ENCODE measurements at regions not wholly inside any gene's neighbourhood (a gene's known extent, or its start where the extent isn't known, plus 50 kb on each side); places are given as distances from the start of the nearest gene placed in this dataset.

GRCh38 chr4:35342833-35343232 lies 901.5 kb downstream of the ARAP2 start:
- Histone ChIP-seq H3K27ac (ENCODE audit: insufficient read depth, low read length) (no peak overlapping the region), H2AFZ (ENCODE audit: low read length) (no peak overlapping the region), H3K79me2 (ENCODE audit: control insufficient read depth, insufficient read depth, low read length) (no peaks in the 10 kb centered on the region), H3K9me3 (ENCODE audit: control insufficient read depth, insufficient read depth, low read depth, low read length) (no peaks in the 10 kb centered on the region), H3K4me2 (ENCODE audit: extremely low read depth, insufficient read depth, low read length) (no peak overlapping the region), H3K9ac (ENCODE audit: insufficient read depth, low read length) (no peak overlapping the region), H3K36me3 (ENCODE audit: control insufficient read depth, insufficient read depth, low read length) (no peaks in the 10 kb centered on the region), H3K27me3 (ENCODE audit: control insufficient read depth, insufficient read depth, low read length) (no peaks in the 10 kb centered on the region), H3K4me1 (ENCODE audit: control insufficient read depth, extremely low read depth, insufficient read depth, low read length) (no peaks in the 10 kb centered on the region), H4K20me1 (ENCODE audit: control insufficient read depth, extremely low read depth, insufficient read depth, low read length) (no peaks in the 10 kb centered on the region), H3K4me3 (replicated peaks in 1 of 4; ENCODE audit: control extremely low read depth in 1 of 4, insufficient read depth in 1 of 4, low read depth in 3 of 4, low read length in 4 of 4) (no peak overlapping the region)
- no peak for DNase-seq (ENCODE audit: low read depth in 2 of 2)
- no peak for TF ChIP-seq CTCF (conservative IDR thresholded peaks at IDR 0.05 in 1 of 2, IDR thresholded peaks at IDR 0.05 in 1 of 2; ENCODE audit: low read depth in 1 of 2, low read length in 2 of 2)
- no peak for TF ChIP-seq EZH2 (IDR thresholded peaks at IDR 0.05; ENCODE audit: low read length, missing control alignments)

DNA sequence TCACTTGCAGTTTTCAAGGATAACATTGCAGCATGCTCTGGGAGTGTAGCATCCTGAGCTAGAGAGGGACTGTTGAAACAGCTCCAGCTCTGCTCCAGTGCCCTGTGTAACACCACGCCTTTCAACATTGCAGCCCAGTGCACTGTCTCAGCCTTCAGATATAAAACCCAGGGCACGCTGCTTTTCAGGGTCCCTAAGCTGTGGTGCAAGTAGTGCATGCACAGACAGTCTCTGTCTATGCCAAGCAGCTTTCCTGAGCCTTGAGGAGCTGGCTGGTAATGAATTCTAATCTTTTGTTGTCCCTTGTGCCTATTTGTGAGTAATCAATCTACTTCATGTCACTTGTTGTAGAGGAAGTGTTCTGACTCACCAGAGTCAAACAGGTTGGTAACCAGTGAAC lies 897.0 kb downstream of the ARAP2 start:
- H2AFZ ChIP-seq (ENCODE audit: low read length), result no peak overlapping the region
- no peaks in the 10 kb centered on the region for H4K20me1 ChIP-seq (ENCODE audit: control insufficient read depth, extremely low read depth, insufficient read depth, low read length)
- no peak overlapping the region for H3K27ac ChIP-seq (ENCODE audit: insufficient read depth, low read length)
- H3K79me2 ChIP-seq (ENCODE audit: control insufficient read depth, insufficient read depth, low read length), result no peaks in the 10 kb centered on the region
- no peak for DNase-seq (ENCODE audit: low read depth in 2 of 2)
- H3K9me3 ChIP-seq (ENCODE audit: control insufficient read depth, insufficient read depth, low read depth, low read length), result no peaks in the 10 kb centered on the region
- no peaks in the 10 kb centered on the region for H3K36me3 ChIP-seq (ENCODE audit: control insufficient read depth, insufficient read depth, low read length)
- H3K27me3 ChIP-seq (ENCODE audit: control insufficient read depth, insufficient read depth, low read length), result no peaks in the 10 kb centered on the region
- no peak for TF ChIP-seq EZH2 (IDR thresholded peaks at IDR 0.05; ENCODE audit: low read length, missing control alignments)
- TF ChIP-seq CTCF (conservative IDR thresholded peaks at IDR 0.05 in 1 of 2, IDR thresholded peaks at IDR 0.05 in 1 of 2; ENCODE audit: low read depth in 1 of 2, low read length in 2 of 2), result no peak
- no peak overlapping the region for H3K9ac ChIP-seq (ENCODE audit: insufficient read depth, low read length)
- H3K4me2 ChIP-seq (ENCODE audit: extremely low read depth, insufficient read depth, low read length), result no peak overlapping the region
- H3K4me3 ChIP-seq (replicated peaks in 1 of 4; ENCODE audit: control extremely low read depth in 1 of 4, insufficient read depth in 1 of 4, low read depth in 3 of 4, low read length in 4 of 4), result no peak overlapping the region
- no peaks in the 10 kb centered on the region for H3K4me1 ChIP-seq (ENCODE audit: control insufficient read depth, extremely low read depth, insufficient read depth, low read length)

- no peaks in the 10 kb centered on the region for H3K27me3 ChIP-seq (ENCODE audit: control insufficient read depth, insufficient read depth, low read length)
- no peak overlapping the region for H3K9ac ChIP-seq (ENCODE audit: insufficient read depth, low read length)
Measured at GRCh38 chr4:35358001-35358584, 886.2 kb downstream of the ARAP2 start.

More at GRCh38 chr4:35358001-35358584, 886.2 kb downstream of the ARAP2 start:
- H2AFZ ChIP-seq (ENCODE audit: low read length), result no peak overlapping the region
- H3K79me2 ChIP-seq (ENCODE audit: control insufficient read depth, insufficient read depth, low read length), result no peaks in the 10 kb centered on the region
- H3K4me3 ChIP-seq (replicated peaks in 1 of 4; ENCODE audit: control extremely low read depth in 1 of 4, insufficient read depth in 1 of 4, low read depth in 3 of 4, low read length in 4 of 4), result no peak overlapping the region
- no peaks in the 10 kb centered on the region for H4K20me1 ChIP-seq (ENCODE audit: control insufficient read depth, extremely low read depth, insufficient read depth, low read length)
- H3K4me2 ChIP-seq (ENCODE audit: extremely low read depth, insufficient read depth, low read length), result no peak overlapping the region
- no peak for DNase-seq (ENCODE audit: low read depth in 2 of 2)
- H3K4me1 ChIP-seq (ENCODE audit: control insufficient read depth, extremely low read depth, insufficient read depth, low read length), result no peaks in the 10 kb centered on the region
- TF ChIP-seq CTCF (conservative IDR thresholded peaks at IDR 0.05 in 1 of 2, IDR thresholded peaks at IDR 0.05 in 1 of 2; ENCODE audit: low read depth in 1 of 2, low read length in 2 of 2) (no peak), EZH2 (IDR thresholded peaks at IDR 0.05; ENCODE audit: low read length, missing control alignments) (no peak)
- no peaks in the 10 kb centered on the region for H3K36me3 ChIP-seq (ENCODE audit: control insufficient read depth, insufficient read depth, low read length)
- H3K9me3 ChIP-seq (ENCODE audit: control insufficient read depth, insufficient read depth, low read depth, low read length), result no peaks in the 10 kb centered on the region
- H3K27ac ChIP-seq (ENCODE audit: insufficient read depth, low read length), result no peak overlapping the region

All from fibroblast of lung (primary cell).